NCI-H2029 (cell line): ENCODE measurements at regions not wholly inside any gene's neighbourhood (a gene's known extent, or its start where the extent isn't known, plus 50 kb on each side); places are given as distances from the start of the nearest gene placed in this dataset.
"Not testable (repeated sequence)": the region's sequence is repeated elsewhere in the genome, so short reads cannot be mapped to it uniquely, and the experiment has no call there.

Experiments used
- DNase-seq: peaks from one replicate; lab custom pipeline; 2025; lab: John Stamatoyannopoulos, UW

- DNase-seq = no peak
Measured at GRCh38 chr16:6856578-6856977, 476.1 kb upstream of the RBFOX1 start.

DNA sequence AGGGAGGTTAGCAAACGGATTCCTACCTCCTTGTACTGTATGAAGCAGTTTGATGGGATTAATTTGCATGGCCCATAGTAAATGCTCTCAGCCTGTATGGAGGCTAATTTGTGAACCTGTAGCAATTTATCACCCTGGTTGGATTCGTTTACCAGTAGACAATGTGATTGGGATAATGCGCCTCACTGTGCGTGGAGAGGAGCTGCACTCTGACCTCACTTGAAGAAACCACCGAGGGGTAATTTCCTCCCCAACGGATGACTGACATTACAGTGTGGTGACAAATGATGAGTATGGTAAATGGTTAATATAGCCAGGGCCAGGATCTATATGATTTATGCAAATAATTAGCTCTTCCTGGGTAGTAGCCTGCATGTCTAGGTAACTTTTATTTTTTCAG is 479.1 kb upstream of the RBFOX1 start:
- no peak for DNase-seq

DNA sequence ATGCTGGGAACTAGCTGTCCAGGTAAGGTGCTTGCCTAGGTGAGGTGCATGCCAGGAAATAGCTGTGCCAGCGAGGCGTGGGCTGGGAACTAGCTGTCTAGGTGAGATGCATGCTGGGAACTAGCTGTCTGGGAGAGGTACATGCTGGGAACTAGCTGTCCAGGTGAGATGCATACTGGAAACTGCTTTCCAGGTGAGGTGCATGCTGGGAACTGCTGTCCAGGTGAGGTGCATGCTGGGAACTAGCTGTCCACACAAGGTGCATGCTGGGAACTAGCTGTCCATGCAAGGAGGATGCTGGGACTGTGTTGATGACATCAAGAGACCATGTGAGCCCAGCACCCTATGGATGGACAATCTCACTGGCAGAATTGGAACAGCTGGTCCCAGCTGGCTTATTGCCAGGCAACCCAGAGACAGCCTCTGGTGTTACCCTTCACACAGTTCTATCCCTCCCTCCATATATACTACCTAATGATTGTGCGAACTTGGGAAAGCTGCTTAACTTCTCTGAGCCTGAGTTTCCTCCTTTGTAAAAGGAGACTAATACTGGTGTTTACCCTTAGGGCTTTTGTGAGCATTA is 479.9 kb upstream of the RBFOX1 start:
- DNase-seq = no peak

DNA sequence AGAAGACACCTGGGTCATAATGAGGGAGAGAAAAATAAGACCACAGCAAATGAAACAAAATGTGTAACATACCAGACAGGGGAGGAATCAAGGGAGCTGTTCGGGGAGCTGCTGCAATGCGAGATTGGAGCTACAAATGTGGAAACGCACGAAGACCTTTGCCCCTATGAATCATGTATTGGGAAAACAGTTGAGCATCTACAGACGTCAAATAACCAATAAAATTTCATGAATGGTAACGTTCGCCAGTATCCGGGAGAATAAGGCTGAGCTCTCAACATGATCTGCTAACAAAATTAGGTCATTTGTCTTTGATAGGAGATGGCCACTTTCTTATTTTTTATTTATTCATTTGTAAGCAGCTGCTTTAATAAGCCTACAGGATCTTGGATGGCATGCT is 486.2 kb upstream of the RBFOX1 start:
- no peak for DNase-seq

DNA sequence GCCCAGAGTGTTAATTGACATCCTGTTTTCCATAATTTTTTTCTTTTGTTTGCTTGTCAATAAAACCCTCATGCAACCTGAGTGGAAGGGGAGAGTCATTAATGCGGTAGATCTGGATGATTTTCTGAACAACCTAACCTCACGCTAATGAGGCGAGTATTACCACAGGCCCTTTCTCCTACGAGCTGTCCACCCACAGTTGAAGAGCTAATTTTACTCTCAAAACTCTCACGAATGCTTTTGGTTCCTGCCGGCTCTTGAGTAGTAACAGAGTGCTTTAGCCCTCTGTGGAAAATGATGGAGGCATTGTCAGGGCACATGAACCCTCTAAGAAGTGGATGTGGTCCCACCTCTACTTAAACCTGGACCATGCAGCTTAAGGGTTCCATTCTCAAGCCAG is 491.3 kb upstream of the RBFOX1 start:
- DNase-seq = no peak

GRCh38 chr16:6837722-6838121 is 494.9 kb upstream of the RBFOX1 start:
- DNase-seq = no peak

DNA sequence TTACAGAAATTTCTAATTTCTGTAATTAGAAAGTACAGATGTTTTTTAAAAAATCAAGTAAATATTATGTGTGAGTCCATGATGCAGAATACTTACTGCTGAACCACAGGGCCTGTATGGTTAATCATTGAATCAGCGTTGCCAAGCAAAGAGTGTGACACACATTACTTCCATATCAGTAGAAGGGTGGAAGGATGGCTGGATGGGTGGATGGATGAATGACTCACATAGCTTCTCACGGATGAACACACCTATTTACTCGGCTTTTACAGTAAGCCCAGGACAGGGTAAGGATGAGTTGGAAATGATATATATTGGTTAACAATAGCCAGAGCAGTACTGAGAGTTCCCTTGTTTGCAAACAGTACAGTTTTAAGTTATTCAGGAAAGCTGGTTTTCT is 495.9 kb upstream of the RBFOX1 start:
- no peak for DNase-seq

DNA sequence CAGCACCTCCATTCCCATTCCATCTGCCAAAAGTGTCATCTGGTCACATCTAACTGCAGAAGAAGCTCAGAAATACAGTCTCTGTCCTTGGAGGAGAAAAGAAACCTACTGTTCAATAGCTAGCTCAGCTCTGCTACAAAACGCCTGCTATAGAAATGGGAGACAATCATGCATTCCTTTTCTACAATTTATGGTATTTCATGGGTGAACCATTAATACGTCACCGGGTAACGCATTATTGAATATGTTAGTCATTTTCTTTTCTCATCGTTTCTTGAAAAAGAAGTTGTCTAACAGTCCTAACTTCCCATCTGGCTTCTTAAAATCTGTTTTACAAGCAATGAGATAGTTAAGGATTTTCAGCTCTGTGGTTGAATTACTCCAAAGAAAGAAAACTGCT is 496.7 kb upstream of the RBFOX1 start:
- no peak for DNase-seq

- no peak for DNase-seq
Measured at GRCh38 chr16:6835516-6835915, 497.1 kb upstream of the RBFOX1 start.

GRCh38 chr16:6828690-6829089 is 504.0 kb upstream of the RBFOX1 start:
- no peak for DNase-seq

DNA sequence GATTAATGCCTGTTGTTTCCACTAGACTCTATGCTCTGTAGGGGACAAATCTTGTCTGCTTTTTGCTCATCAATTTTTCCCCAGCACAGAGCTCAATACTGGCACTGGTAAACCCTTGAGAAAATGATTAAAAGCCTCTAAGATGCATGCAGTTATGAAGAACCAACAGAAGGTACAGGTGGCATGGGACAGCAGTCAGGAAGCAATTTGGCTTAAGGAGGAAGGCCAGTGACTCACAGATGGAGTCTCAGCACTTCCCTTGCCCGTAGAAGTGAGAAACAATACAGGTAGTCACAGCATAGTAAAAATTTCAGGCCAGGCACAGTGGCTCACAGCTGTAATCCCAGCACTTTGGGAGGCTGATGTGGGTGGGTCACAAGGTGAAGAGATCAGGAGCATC is 504.7 kb upstream of the RBFOX1 start:
- no peak for DNase-seq

DNA sequence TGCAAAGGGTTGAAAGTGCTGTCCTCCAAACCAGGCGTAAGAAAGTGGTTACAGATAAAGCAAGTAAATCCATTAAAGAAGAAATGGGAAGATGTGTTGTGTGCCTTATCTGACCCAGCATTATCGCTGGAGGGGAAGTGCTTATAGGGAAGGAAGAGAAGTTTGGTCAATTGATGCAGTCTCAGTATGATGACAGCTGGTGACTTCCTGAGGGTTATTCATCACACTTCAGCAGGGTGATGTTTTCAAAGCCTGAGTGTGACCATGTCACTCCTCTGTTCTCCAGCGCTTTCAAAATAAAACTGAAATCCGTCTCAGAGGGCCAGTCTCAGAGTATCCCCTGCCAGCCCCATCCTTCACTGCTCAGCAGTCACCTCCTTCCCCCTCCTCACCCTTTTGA is 505.4 kb upstream of the RBFOX1 start:
- DNase-seq = no peak

GRCh38 chr16:6822041-6822440 is 510.6 kb upstream of the RBFOX1 start:
- no peak for DNase-seq

DNA sequence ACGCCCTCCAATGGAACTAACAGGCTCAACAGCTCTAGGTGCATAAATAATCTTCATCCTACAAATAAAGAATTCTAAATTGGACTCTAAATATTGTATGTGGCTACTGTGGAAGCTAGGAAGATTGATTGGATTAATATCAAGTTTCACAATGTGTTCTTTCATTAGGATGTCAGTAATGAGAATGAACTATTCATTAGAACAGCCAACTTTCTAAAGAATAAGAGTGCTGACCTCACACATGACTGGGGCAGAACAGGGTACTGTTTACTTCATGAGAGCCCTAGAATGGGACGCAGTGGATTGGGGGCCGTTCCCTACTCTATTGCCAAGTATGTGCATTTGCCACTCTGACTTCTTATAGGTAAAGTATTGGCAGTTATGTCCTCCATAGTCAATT is 528.2 kb upstream of the RBFOX1 start:
- DNase-seq = no peak

GRCh38 chr16:6803176-6803575 is 529.5 kb upstream of the RBFOX1 start:
- no peak for DNase-seq

DNA sequence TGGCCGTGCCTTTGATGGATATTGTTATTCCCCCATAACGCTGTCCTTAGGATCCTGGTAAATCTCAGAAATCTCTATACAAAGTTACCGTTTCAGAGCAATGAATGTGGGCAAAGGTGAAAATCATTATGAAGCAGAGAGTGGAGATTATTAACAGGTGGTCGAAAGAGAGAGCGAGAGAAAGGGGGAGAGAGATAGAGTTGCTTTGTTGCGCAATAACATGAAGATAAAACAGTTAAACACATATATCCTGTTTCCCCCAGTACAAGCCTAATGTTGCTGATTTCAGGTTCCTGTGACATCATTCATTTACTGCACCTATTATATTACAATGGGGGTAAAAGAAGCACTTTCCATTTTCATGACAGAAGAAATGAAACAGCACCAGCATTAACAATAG is 535.4 kb upstream of the RBFOX1 start:
- no peak for DNase-seq

DNA sequence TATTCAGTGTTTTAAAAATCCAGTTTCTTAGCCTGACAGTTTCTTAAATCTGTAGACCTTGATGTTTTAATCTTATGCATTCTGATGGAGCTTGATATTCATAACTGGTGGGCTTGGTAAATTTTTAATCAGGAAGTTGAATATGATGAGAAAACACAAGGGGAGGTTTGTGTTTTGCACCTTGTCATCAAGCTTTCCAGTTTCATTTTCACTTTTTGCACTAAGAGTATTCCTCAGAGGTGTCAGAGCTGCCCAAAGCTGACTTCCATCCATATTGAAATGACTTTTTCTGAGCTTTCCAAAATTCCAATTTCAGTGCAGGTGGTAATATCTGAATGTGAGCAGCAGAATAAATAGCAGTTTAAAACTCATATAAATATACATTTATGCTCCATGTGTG is 555.0 kb upstream of the RBFOX1 start:
- no peak for DNase-seq

DNA sequence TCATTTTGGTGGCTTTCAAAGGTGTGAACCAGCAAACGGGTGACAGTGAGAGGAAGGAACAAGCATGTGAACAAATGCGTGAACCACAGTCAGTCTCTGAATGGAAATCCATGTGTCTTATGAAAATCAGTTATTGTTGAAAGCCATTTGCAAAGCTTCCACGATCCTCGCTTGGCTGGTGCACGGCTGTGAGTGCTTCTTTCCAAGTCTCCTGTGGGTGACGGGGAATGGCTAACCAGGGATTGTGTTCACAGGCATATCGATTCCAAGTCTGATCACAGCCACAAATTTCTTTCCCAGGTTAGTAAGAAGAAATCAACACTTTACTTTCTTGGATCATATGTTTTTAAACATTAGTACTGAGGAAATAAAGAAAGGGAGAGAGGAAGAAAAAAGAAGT is 556.9 kb upstream of the RBFOX1 start:
- no peak for DNase-seq

GRCh38 chr16:6771956-6772355 is 560.7 kb upstream of the RBFOX1 start:
- DNase-seq = no peak

GRCh38 chr16:6753553-6753952 is 579.1 kb upstream of the RBFOX1 start:
- DNase-seq = no peak

DNA sequence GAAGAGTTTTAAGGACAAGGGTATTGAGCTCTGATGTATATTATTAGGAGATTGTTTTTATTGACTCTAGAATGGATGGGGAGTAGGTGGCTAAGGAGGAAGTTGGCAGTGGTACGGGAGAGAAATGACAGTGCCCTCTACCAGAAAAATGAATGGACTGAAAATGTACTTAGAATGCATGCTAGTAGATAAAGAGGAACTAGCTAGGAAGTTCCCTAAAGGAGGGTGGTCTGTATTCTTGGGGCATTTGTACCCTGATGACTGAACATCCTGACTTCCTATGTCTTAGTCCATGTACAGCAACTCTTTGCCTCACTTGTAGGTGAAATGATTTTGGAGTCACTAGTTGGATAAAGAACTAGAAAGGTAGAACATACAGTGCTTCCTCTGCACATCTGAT is 581.5 kb upstream of the RBFOX1 start:
- DNase-seq = no peak

DNA sequence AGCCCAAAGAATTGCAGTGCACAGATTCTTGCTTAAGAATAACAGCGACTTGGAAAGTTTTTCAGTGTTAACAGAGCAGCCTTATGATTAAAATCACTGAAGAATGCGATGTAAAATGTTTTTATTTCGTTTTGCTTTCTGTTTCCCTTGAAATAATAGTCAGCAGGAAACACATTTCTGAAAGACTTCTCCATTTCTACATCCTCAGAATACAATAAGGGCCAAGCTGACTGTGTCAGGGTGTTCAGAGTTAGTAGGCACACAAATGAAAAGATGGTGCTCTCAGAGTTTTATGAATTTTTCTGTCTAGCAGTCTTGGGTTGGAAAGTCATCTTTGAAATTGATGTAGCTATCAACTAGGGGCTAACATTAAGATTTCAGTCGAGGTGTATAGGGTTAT is 582.9 kb upstream of the RBFOX1 start:
- no peak for DNase-seq

GRCh38 chr16:6736302-6736701 is 596.3 kb upstream of the RBFOX1 start:
- not testable (repeated sequence) for DNase-seq

DNA sequence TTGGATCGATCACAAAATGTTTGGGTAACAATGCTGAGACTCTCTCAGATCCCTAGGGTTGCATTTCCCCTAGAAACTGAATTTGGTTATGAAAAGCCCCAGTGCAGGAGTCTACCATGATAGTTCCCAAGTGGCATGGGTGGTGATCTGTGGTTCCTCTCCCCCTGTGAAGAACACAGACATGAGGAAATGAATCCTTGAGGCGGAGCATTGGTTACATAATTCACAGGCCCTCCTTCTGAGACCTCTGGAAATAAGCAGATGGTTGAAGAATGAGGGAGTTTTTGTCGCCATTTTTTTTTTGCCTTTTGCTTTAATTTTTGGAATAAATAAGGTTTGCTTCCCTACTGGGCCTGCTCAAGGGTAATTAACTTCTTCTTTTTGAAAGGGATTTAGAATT is 597.0 kb upstream of the RBFOX1 start:
- no peak for DNase-seq

DNA sequence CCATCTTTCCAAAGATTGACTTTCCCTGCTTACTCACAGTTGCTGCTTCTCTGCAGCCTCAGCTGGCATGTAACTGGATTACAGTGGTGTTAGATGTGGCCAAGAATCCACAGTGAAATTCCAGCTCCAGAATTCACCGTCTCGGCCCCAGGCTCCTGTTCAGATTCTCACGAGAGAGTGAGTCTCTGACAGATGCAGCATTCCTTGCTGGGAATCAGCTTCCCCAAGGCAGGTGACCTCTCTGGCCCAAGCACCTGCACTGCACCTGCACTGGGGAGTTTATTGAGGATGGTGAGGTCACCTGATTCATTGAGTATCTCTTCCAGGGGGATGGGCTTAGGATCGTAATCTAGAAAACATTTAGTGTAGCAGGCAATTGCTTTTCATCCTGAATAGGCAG is 600.5 kb upstream of the RBFOX1 start:
- DNase-seq = no peak
